ENCODE measurements at regions not wholly inside any gene's neighbourhood (a gene's known extent, or its start where the extent isn't known, plus 50 kb on each side); places are given as distances from the start of the nearest gene placed in this dataset.
"Not testable (repeated sequence)": the region's sequence is repeated elsewhere in the genome, so short reads cannot be mapped to it uniquely, and the experiment has no call there.

GRCh38 chrX:85772391-85772790 is 275.0 kb downstream of the CHM start:
- not testable (repeated sequence) for TF ChIP-seq CTCF, EZH2, EZH2phosphoT487 (IDR thresholded peaks at IDR 0.05)

All from neural progenitor cell (in vitro differentiated cells).